Embryonic facial prominence (tissue), 1 donor: ENCODE measurements at regions not wholly inside any gene's neighbourhood (a gene's known extent, or its start where the extent isn't known, plus 50 kb on each side); places are given as distances from the start of the nearest gene placed in this dataset.
A peak's percentile ranks its signal among the peaks of the same experiment; 100 is the strongest.

Source experiments
- DNase-seq: peaks from one replicate; pipeline ENCODE4 v3.0.0-alpha.2; 2016; ENCODE audit errors: extremely low spot score

GRCh38 chr12:30874455-30875321 lies 51.9 kb upstream of the TSPAN11 start:
- no peak for DNase-seq

DNA sequence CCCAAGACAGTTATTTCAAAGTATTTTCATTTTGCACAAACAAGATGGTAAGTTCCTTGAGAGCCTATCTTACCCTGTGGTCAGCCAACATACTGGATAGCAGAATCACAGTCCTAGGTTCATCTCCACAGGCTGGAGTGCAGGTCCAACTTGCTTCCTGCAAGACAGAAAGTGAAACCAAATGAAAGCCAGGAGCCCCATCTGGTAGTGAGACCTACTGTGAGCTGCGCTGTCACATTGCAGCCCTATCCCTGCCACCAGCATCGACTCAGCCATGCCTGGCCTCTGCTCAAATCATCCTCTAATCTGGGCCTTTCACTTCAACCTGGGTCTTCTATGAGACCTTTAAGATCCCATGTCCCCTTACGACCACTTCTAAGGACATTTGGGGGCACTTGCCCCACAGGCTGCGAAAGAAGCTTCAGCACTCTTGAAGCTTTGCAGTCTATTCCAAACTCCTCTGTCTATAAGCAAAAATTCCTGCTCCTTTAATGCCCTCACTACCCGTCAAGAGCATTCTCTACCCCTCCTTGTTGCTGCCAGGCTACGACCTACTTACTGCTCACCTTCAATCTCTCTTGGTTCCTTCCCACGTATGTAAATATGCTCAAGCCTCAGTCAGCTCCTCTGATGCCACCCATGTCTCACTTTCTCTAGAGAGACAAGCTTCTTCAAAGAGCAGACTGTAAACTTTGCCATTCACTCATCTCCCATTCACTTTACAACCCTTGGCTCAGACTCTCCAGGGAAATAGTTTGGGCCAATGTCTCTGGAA lies 55.9 kb upstream of the TSPAN11 start:
- no peak for DNase-seq

GRCh38 chr12:30867415-30867814 lies 59.1 kb upstream of the TSPAN11 start:
- DNase-seq = no peak

DNA sequence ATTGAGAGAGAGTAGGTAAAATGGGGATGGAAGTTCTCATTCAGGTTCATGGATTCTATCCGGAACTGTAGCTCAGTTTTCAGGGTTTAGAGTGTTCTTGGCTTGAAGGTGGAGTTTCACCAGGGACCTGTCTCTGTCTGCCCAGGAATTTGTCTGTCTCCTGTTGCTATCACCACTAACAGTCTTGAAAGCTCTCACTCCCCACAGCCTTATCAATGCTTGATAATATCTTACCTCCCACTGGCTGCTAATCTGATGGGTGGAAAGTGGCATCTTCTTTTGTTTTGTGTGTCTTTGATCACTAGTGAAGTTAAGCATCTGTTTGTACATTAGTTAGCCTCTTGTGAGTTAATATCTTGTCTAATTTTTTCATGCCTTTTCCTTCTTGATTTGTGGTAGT lies 60.3 kb upstream of the TSPAN11 start:
- DNase-seq = no peak

DNA sequence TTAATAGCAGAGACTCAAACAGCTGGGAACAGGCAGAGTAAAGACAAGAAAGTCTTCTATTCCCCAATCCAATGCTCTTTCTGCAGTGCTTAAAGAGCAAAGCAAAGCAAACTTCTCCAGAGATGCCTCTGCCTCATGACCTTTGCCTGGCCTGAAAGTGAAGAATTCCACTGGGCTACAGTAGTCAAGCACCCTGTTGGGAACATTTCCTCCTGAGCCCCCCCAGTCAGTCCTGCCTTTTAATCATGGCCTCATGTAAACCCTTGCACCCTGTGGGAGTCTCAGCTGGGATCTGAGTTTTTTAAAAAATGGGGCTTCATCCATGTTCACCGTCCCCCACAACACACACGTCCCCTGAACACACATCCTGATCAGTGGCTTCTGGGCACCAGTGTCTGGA lies 62.7 kb upstream of the TSPAN11 start:
- no peak for DNase-seq

DNA sequence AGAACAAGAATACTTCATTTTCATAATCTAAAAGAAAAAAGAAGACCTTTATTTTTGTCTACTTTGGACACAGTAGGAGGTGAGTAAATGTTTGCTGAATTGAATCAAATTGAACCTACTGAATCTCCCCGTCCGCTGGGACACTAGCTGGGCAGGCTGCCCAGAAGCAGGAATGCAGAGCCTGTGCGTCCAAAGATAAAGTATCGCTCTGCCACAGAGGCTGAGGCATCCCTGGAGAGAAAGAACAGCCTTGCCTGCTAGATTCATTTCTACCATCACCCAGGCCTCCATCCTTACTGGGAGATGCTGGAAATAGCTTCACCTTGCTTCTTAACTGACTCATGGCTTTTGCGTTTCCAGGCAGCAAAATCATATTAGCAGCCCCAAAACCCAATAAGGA lies 64.1 kb upstream of the TSPAN11 start:
- no peak for DNase-seq

GRCh38 chr12:30859226-30859625 lies 67.3 kb upstream of the TSPAN11 start:
- no peak for DNase-seq

- DNase-seq = no peak
These were observed 68.1 kb upstream of the TSPAN11 start for GRCh38 chr12:30858471-30858870.

DNA sequence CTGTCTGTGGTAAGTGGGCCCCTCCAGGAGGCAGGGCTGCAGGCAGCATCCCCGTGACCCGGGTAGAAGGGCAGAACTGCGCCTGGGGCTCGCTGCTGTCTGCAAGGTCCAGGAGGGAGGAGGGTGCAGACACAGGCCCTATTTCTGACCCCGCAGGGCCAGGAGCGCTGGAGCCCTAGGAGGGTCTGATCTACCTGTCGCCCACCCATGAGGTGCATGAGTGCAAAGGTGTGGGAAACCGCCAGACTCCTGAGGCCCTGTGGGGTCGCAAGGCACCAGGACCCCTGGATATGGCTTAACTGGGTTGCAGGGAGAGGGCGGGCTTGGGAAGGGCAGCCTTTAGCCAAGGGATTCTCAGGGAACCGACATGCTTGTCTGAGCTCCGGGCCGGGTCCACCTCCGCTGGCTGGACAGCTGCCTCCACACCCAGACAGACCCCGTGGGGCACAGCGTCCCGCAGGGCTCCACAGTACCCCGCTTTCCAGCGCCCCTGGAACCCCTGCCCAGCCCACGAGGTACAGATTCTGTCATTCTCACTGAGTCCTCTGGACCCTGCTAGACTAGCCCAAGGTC lies 72.9 kb upstream of the TSPAN11 start:
- no peak for DNase-seq

GRCh38 chr12:30850684-30851083 lies 75.9 kb upstream of the TSPAN11 start:
- no peak for DNase-seq

- peak; percentile 28 for DNase-seq
These were observed 79.3 kb upstream of the TSPAN11 start for GRCh38 chr12:30847259-30847658.

DNA sequence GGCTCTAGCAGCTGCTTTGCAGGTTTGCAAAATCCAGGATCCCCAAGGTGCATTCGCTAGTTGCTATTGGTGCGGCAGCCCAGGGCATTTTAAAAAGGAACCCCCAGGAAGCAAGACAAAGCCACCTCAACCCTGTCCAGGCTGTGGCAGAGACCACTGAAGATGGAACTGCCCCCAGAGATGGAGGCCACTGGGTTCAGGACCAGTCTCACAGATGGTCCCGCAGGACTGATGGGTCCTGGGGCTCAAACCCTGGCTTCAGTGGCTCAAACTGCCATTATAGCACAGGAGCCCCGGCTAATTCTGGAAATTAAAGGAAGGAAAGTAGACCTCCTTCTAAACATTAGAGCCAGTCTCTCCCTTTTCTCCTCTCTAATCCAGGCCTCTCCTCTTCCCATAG lies 79.8 kb upstream of the TSPAN11 start:
- no peak for DNase-seq

- DNase-seq = no peak
These were observed 80.9 kb upstream of the TSPAN11 start for GRCh38 chr12:30845676-30846075.

GRCh38 chr12:30843211-30843610 lies 83.3 kb upstream of the TSPAN11 start:
- DNase-seq = no peak

- no peak for DNase-seq
These were observed 85.8 kb upstream of the TSPAN11 start for GRCh38 chr12:30840715-30841114.

DNA sequence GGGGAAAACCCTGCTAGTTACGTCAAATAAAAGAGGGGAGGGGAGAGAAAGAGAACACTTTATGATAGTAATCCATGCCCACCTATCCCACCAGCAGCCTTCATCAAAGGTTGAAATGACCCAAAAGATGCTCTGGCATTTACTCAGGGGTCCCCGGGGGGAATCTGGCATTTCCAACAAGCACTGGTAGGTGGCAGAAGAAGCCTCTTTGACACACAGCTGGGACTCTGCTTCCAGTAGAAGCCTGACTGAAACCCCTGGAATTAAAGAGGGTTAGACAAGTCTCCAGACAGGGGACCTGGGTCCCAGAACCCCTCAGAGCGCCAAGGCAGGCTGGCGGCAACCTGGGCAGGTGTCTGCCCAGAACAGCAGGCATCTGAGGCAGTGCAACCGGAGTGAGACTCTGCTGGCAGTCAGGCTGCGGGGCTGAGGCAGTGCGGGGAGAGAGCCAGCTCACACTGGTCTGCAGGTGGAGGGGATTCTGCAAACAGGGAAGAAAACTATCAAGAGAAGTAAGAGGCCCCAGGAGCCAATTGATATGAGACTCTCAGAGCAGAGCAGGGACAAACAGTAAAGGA lies 85.0 kb upstream of the CAPRIN2 start:
- no peak for DNase-seq

DNA sequence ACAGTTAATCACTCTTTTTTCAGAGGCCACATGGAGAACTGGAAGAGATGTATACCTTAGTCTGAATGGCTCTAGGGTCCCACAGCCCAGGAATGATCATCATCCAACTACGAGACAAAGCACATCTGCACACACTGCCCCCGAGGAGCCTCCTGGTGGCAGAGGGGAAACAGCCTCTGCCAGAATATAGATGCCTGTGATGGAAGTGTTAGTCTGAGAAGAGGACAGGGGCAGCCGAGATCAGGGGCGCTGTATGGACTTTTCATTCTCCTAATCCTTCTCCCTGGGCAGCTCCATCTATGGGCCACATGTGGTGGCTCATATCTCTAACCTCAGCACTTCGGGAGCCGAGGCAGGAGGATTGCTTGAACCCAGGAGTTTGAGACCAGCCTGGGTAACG lies 82.8 kb upstream of the CAPRIN2 start:
- DNase-seq = no peak

GRCh38 chr12:30836656-30837445 lies 82.1 kb upstream of the CAPRIN2 start:
- no peak for DNase-seq

DNA sequence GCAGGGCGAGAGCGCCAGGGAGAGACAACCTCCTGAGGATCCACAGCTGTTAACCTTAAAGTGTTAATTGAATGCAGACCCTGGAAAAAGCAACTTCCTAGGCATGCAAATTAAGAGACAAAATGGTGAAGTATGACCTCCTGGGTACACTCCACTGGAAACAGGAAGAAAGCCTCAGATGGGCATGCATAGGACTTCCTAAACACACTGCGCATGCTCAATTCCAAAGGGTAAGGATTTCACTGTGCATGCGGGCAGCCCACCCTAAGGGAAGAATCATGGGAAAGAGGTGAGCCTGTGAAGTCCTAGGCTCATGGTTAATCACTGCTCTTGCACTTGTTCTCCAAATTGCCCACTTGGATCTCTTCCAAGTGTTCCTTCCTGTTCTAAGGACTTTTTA lies 80.5 kb upstream of the CAPRIN2 start:
- DNase-seq = no peak

GRCh38 chr12:30830751-30831150 lies 76.0 kb upstream of the CAPRIN2 start:
- no peak for DNase-seq

- DNase-seq = no peak
These were observed 75.1 kb upstream of the CAPRIN2 start for GRCh38 chr12:30829876-30830275.

- no peak for DNase-seq
These were observed 73.9 kb upstream of the CAPRIN2 start for GRCh38 chr12:30828686-30829085.
